ENCODE measurements at regions not wholly inside any gene's neighbourhood (a gene's known extent, or its start where the extent isn't known, plus 50 kb on each side); places are given as distances from the start of the nearest gene placed in this dataset.
"Not testable (repeated sequence)": the region's sequence is repeated elsewhere in the genome, so short reads cannot be mapped to it uniquely, and the experiment has no call there.

DNA sequence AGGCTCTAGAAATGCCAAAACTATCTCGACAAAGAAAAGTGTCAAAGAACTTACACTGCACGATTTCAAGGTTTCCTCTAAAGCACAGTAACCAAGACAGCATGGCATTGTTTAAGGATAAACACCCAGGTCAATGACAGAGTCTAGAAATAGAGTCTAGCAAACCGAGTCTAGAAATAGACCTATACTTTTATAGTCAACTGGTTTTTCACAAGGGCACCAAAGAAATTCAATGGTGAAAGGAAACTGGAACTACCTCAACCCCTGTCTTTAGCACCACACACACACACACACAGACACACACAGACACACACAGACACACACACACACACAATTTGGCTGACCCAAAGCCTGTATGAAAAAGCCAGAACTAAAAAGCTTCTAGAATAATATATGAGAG, 67.1 kb upstream of the PGBD5 start:
- DNase-seq (ENCODE audit: low read depth in 2 of 3, low spot score in 2 of 3) = no peak

DNA sequence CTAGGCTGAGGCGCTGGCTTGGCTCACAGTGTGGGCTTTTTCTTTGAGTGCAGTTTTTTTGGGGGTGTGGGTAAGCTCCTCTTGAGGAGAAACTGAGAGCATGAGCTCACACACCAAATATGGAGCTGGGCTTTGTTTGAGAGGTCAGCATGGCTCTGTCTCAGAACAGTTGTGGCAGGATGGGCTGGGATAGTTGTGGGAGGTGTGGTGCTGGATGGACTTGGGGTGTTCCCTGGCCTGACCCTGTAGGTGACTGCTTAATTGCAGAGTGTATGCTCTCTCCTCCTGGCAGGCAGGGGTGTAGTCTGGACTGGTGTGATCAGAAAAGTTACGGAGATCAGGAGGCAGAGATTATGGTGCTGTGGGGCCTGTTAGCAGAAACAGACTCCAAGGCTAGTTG, 64.3 kb upstream of the PGBD5 start:
- no peak for DNase-seq (ENCODE audit: low read depth in 2 of 3, low spot score in 2 of 3)

DNA sequence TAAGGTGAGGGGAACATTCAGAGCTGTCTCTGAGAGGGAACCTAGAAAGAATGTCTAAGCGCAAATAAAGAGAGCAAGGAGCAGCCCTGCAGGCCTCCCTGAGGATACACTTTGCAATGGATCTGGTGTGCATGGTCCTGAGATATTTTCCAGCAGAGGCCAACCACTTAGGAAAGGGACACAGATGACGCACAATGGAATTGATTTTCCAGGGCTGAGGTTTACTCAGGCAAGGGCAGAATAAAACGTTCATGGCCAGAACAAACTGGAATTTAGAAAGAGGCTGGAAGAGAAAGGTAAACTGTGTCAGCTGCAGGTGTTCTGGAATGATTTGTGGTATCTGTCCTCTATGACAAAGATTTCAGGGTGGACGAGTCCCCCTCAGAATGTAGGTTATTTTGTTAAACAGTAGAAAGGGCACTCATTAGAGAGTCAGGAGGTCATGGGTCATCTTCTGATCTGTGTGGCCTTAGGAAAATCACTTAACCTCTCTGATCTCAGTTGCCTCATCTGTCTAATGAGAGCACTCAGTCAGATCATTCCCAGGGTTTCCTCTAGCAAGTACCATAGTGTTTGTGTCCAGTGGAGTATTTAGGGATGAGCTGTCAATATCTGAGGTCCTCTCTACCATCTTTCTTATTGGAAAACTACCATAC, 61.8 kb upstream of the PGBD5 start:
- no peak for DNase-seq (ENCODE audit: low read depth in 2 of 3, low spot score in 2 of 3)

DNA sequence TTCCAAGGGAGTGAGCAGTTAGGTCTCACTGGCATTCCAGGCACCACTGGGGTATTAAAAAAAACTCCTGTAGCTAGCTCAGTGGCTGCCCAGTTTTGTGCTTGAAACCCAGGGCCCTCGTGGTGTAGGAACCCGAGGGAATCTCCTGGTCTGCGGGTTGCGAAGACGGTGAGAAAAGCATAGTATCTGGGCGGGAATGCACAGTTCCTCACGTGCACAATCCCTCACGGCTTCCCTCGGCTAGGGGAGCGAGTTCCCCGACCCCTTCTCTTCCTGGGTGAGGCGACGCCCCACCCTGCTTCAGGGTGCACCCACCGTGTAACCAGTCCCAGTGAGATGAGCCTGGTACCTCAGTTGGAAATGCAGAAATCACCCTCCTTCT, 50.5 kb upstream of the PGBD5 start:
- no peak for DNase-seq (ENCODE audit: low read depth in 2 of 3, low spot score in 2 of 3)

DNA sequence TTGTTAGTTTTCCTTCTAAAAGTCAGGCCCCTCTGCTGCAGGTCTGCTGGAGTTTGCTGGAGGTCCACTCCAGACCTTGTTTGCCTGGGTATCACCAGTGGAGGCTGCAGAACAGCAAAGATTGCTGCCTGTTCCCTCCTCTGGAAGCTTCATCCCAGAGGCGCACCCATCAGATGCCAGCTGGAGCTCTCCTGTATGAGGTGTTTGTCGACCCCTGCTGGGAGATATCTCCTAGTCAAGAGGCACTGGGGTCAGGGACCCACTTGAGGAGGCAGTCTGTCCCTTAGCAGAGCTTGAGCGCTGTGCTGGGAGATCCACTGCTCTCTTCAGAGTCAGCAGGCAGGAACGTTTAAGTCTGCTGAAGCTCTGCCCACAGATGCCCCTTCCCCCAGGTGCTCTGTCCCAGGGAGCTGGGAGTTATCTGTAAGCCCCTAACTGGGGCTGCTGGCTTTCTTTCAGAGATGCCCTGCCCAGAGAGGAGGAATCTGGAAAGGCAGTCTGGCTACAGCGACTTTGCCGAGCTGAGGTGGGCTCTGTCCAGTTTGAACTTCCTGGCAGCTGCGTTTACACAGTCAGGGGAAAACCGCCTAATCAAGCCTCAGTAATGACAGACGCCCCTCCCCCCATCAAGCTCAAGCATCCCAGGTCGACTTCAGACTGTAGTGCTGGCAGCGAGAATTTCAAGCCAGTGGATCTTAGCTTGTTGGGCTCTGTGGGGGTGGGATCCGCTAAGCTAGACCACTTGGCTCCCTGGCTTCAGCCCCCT, 49.9 kb upstream of the PGBD5 start:
- not testable (repeated sequence) for DNase-seq (ENCODE audit: low read depth in 2 of 3, low spot score in 2 of 3)

Measured in hematopoietic multipotent progenitor cell (in vitro differentiated cells).